Brain pericyte (primary cell): ENCODE measurements at regions not wholly inside any gene's neighbourhood (a gene's known extent, or its start where the extent isn't known, plus 50 kb on each side); places are given as distances from the start of the nearest gene placed in this dataset.

ENCODE experiments used
- DNase-seq: peaks from one replicate; pipeline ENCODE4 v3.0.0-alpha.2; 2012; ENCODE audit warnings: low read depth, low spot score

GRCh38 chr7:136179851-136180721 is 202.9 kb upstream of the MTPN start:
- no peak for DNase-seq

- DNase-seq, result no peak
Observed at GRCh38 chr7:136179154-136179553, 202.0 kb upstream of the MTPN start.

GRCh38 chr7:136174477-136175125 is 197.4 kb upstream of the MTPN start:
- no peak for DNase-seq

- DNase-seq, result no peak
Observed at GRCh38 chr7:136173874-136174273, 196.7 kb upstream of the MTPN start.

- no peak for DNase-seq
Observed at GRCh38 chr7:136171233-136171632, 194.1 kb upstream of the MTPN start.

- no peak for DNase-seq
Observed at GRCh38 chr7:136168821-136169220, 191.7 kb upstream of the MTPN start.

GRCh38 chr7:136167991-136168390 is 190.8 kb upstream of the MTPN start:
- no peak for DNase-seq

GRCh38 chr7:136166521-136166920 is 189.4 kb upstream of the MTPN start:
- DNase-seq, result no peak

- no peak for DNase-seq
Observed at GRCh38 chr7:136163340-136163801, 186.2 kb upstream of the MTPN start.

- no peak for DNase-seq
Observed at GRCh38 chr7:136150311-136150710, 173.2 kb upstream of the MTPN start.

GRCh38 chr7:136148920-136149319 is 171.8 kb upstream of the MTPN start:
- no peak for DNase-seq

- no peak for DNase-seq
Observed at GRCh38 chr7:136146925-136147324, 169.8 kb upstream of the MTPN start.

GRCh38 chr7:136144182-136144581 is 167.0 kb upstream of the MTPN start:
- DNase-seq, result no peak

GRCh38 chr7:136143271-136143670 is 166.1 kb upstream of the MTPN start:
- no peak for DNase-seq

- no peak for DNase-seq
Observed at GRCh38 chr7:136142583-136142982, 165.4 kb upstream of the MTPN start.

- no peak for DNase-seq
Observed at GRCh38 chr7:136140469-136140868, 163.3 kb upstream of the MTPN start.

- DNase-seq, result no peak
Observed at GRCh38 chr7:136139417-136139816, 162.3 kb upstream of the MTPN start.

- no peak for DNase-seq
Observed at GRCh38 chr7:136138991-136139390, 161.8 kb upstream of the MTPN start.

- no peak for DNase-seq
Observed at GRCh38 chr7:136136906-136137454, 159.8 kb upstream of the MTPN start.

- no peak for DNase-seq
Observed at GRCh38 chr7:136134503-136134902, 157.3 kb upstream of the MTPN start.

- DNase-seq, result peak; percentile 31
Observed at GRCh38 chr7:136133551-136133950, 156.4 kb upstream of the MTPN start.

- no peak for DNase-seq
Observed at GRCh38 chr7:136131304-136131630, 154.1 kb upstream of the MTPN start.
